ENCODE measurements at regions not wholly inside any gene's neighbourhood (a gene's known extent, or its start where the extent isn't known, plus 50 kb on each side); places are given as distances from the start of the nearest gene placed in this dataset.
"Not testable (repeated sequence)": the region's sequence is repeated elsewhere in the genome, so short reads cannot be mapped to it uniquely, and the experiment has no call there.

- no peak overlapping the region for H3K4me2 ChIP-seq
- TF ChIP-seq CTCF (conservative IDR thresholded peaks at IDR 0.05; ENCODE audit: low read depth, low read length): no peak
- no peak overlapping the region for H3K4me3 ChIP-seq (IDR thresholded peaks at IDR 0.05; ENCODE audit: insufficient read depth, low read depth, low read length)
- no peaks in the 10 kb centered on the region for H3K4me1 ChIP-seq (ENCODE audit: low read depth, poor library complexity, severe bottlenecking)
- no peak overlapping the region for H3K27ac ChIP-seq
- no peaks in the 10 kb centered on the region for H4K20me1 ChIP-seq (ENCODE audit: insufficient read depth)
- H3K79me2 ChIP-seq (ENCODE audit: insufficient read depth, low read depth): no peaks in the 10 kb centered on the region
- H2AFZ ChIP-seq (ENCODE audit: low read depth): no peak overlapping the region
- no peak overlapping the region for H3K9ac ChIP-seq
- no peaks in the 10 kb centered on the region for H3K27me3 ChIP-seq (ENCODE audit: insufficient read depth, low read depth)
- no peaks in the 10 kb centered on the region for H3K36me3 ChIP-seq (ENCODE audit: insufficient read depth)
Measured at GRCh38 chr1:117714546-117714945, 108.7 kb downstream of the TENT5C start.

DNA sequence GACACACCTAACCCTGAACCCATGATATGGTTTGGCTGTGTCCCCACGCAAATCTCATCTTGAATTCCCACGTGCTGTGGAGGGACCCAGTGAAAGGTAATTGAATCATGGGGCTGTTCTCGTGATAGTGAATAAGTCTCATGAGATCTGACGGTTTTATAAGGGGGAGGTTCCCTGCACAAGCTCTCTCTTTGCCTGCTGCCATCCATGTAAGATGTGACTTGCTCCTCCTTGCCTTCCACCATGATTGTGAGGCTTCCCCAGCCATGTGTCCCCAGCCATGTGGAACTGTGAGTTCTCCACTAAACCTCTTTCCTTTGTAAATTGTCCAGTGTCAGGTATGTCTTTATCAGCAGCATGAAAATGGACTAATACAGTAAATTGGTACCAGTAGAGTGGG is 110.2 kb downstream of the TENT5C start:
- not testable (repeated sequence) for H3K9ac ChIP-seq; H3K27me3 ChIP-seq (ENCODE audit: insufficient read depth, low read depth); H4K20me1 ChIP-seq (ENCODE audit: insufficient read depth); H2AFZ ChIP-seq (ENCODE audit: low read depth); H3K36me3 ChIP-seq (ENCODE audit: insufficient read depth); H3K4me1 ChIP-seq (ENCODE audit: low read depth, poor library complexity, severe bottlenecking); H3K79me2 ChIP-seq (ENCODE audit: insufficient read depth, low read depth); H3K27ac ChIP-seq; H3K4me2 ChIP-seq; H3K4me3 ChIP-seq (IDR thresholded peaks at IDR 0.05; ENCODE audit: insufficient read depth, low read depth, low read length)

DNA sequence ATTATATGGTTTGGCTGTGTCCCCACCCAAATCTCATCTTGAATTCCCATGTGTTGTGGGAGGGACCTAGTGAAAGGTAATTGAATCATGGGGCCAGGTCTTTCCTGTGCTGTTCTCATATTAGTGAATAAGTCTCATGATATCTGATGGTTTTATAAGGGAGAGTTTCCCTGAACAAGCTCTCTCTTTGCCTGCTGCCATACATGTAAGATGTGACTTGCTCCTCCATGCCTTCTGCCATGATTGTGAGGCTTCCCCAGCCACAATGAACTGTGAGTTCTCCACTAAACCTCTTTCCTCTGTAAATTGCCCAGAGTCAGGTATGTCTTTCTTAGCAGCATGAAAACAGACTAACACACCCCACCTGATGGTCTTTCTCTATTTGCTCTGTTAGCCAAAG is 112.1 kb downstream of the TENT5C start:
- H3K79me2 ChIP-seq (ENCODE audit: insufficient read depth, low read depth); H3K36me3 ChIP-seq (ENCODE audit: insufficient read depth); H3K27me3 ChIP-seq (ENCODE audit: insufficient read depth, low read depth); H3K4me1 ChIP-seq (ENCODE audit: low read depth, poor library complexity, severe bottlenecking); H4K20me1 ChIP-seq (ENCODE audit: insufficient read depth); H3K9ac ChIP-seq; H3K4me2 ChIP-seq; H2AFZ ChIP-seq (ENCODE audit: low read depth); H3K27ac ChIP-seq; H3K4me3 ChIP-seq (IDR thresholded peaks at IDR 0.05; ENCODE audit: insufficient read depth, low read depth, low read length): not testable (repeated sequence)

GRCh38 chr1:117718596-117718995 is 112.7 kb downstream of the TENT5C start:
- not testable (repeated sequence) for H2AFZ ChIP-seq (ENCODE audit: low read depth); H3K36me3 ChIP-seq (ENCODE audit: insufficient read depth); H3K27me3 ChIP-seq (ENCODE audit: insufficient read depth, low read depth); H4K20me1 ChIP-seq (ENCODE audit: insufficient read depth); H3K4me1 ChIP-seq (ENCODE audit: low read depth, poor library complexity, severe bottlenecking); H3K9ac ChIP-seq; H3K4me2 ChIP-seq; H3K4me3 ChIP-seq (IDR thresholded peaks at IDR 0.05; ENCODE audit: insufficient read depth, low read depth, low read length); H3K27ac ChIP-seq; H3K79me2 ChIP-seq (ENCODE audit: insufficient read depth, low read depth)

DNA sequence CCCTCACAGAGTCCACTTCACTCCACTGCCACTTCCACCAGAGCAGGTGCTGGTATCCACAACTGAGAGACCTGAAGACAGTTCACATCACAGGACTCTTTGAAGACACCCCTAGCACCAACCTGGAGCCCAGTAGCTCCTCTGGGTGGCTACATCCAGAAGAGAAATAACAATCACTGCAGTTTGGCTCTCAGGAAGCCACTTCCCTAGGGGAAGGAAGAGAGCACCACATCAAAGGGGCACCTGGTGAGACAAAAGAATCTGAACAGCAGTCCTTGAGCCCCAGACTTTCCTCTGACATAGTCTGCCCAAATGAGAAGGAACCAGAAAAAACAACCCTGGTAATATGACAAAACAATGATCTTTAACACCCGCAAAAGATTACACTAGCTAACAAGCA is 113.2 kb downstream of the TENT5C start:
- Histone ChIP-seq H4K20me1 (ENCODE audit: insufficient read depth) (no peaks in the 10 kb centered on the region), H3K27me3 (ENCODE audit: insufficient read depth, low read depth) (no peaks in the 10 kb centered on the region), H3K27ac (no peak overlapping the region), H3K79me2 (ENCODE audit: insufficient read depth, low read depth) (no peaks in the 10 kb centered on the region), H3K9ac (no peak overlapping the region), H3K36me3 (ENCODE audit: insufficient read depth) (no peaks in the 10 kb centered on the region), H3K4me2 (no peak overlapping the region), H3K4me1 (ENCODE audit: low read depth, poor library complexity, severe bottlenecking) (no peaks in the 10 kb centered on the region), H3K4me3 (IDR thresholded peaks at IDR 0.05; ENCODE audit: insufficient read depth, low read depth, low read length) (no peak overlapping the region), H2AFZ (ENCODE audit: low read depth) (no peak overlapping the region)
- TF ChIP-seq CTCF (conservative IDR thresholded peaks at IDR 0.05; ENCODE audit: low read depth, low read length): no peak

DNA sequence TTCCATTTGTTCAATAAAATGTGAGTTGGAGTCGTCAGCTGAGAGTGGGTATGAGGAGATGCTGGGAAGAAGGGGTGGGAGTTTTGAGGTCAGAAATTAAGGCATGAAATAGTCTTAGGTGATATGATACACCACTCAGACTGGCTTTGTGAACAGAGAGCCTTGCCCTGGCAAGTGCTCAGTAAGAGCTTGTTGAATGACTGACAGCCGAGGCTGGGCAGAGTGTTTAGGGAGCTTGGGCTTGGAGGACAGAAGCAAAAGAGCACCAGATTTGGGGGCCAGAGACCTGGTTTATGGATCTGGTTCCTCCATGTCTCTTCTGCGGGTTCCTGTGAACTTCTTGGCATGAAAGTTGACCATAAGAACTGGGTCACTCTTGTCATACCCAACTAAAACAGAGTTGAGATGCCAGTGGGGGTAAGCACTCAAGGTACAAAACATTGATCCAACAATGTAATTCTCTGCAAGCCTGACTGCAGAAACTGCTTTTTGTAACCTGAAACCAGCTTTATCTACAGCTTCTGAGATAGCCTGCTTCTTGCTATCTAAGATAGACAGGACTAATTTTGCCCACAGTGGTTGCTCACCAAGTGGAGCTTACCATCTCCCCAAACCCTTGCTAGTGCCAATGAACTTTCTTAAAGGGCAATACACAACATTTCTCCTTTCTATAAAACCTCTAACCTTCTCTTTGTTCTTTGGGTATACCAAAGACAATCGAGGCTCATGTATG is 126.4 kb downstream of the TENT5C start:
- Histone ChIP-seq H3K27ac (no peak overlapping the region), H2AFZ (ENCODE audit: low read depth) (no peak overlapping the region), H3K79me2 (ENCODE audit: insufficient read depth, low read depth) (no peaks in the 10 kb centered on the region), H3K4me1 (ENCODE audit: low read depth, poor library complexity, severe bottlenecking) (no peaks in the 10 kb centered on the region), H3K9ac (no peak overlapping the region), H3K27me3 (ENCODE audit: insufficient read depth, low read depth) (no peaks in the 10 kb centered on the region), H3K4me2 (no peak overlapping the region), H3K36me3 (ENCODE audit: insufficient read depth) (no peaks in the 10 kb centered on the region), H3K4me3 (IDR thresholded peaks at IDR 0.05; ENCODE audit: insufficient read depth, low read depth, low read length) (no peak overlapping the region), H4K20me1 (ENCODE audit: insufficient read depth) (no peaks in the 10 kb centered on the region)
- TF ChIP-seq CTCF (conservative IDR thresholded peaks at IDR 0.05; ENCODE audit: low read depth, low read length): no peak
